Heart left ventricle (tissue), 13 donors: ENCODE measurements at regions not wholly inside any gene's neighbourhood (a gene's known extent, or its start where the extent isn't known, plus 50 kb on each side); places are given as distances from the start of the nearest gene placed in this dataset.

Source experiments
- CTCF ChIP-seq, 12 donors: fragments of 200-600 bp; sonication (generic) in 4 of 12; IDR thresholded peaks; one replicate each; pipeline versions ENCODE4 v1.5.0 to v1.8.0; 2018 to 2022; ENCODE audit warnings: antibody characterized with exemption in 12 of 12, mild to moderate bottlenecking in 5 of 12
- POLR2A ChIP-seq, 2 donors: fragments of 450-650 bp; IDR thresholded peaks; one replicate each; pipeline ENCODE4 v1.6.1; 2017; ENCODE audit warnings: antibody characterized with exemption in 2 of 2, mild to moderate bottlenecking in 2 of 2, moderate library complexity in 2 of 2
- donor health status: ischemic (EF 13 %, LVEDD 7.1; RV severe dilation, severe dysfunction).
- donor health status: DM: no; HTN: yes; CAD: no.
- donor health status: DM: no; HTN: no; CAD: no.
- donor health status: ischemic (EF 25% LVEDD 6.9; RV normal size, moderate dysfunction).
- donor health status: ischemic (EF 25% LVEDD 5.7; RV mildly dilated, moderate dysfunction).
- donor health status: ischemic (EF 35%, LVEDD 5.7; RV mildly dilated, moderate dysfunction).
- donor health status: nonischemic (EF 11% LVEDD 7.7; RV severe dilation, severe dysfunction).
- donor health status: DM: yes; HTN: yes; CAD: no.
- donor health status: PGD.
- donor health status: ischemic (EF 29% LVEDD 5.4; RV normal size, mild dysfunction).
- donor health status: nonischemic (EF 23%, LVEDD 6.1; RV moderate dilation, normal function).

- TF ChIP-seq CTCF (IDR thresholded peaks at IDR 0.05) (no peak), POLR2A (IDR thresholded peaks at IDR 0.05) (no peak)
Measured at GRCh38 chr3:118337649-118338048, 697.0 kb downstream of the IGSF11 start.
